ENCODE measurements at regions not wholly inside any gene's neighbourhood (a gene's known extent, or its start where the extent isn't known, plus 50 kb on each side); places are given as distances from the start of the nearest gene placed in this dataset.

GRCh38 chr12:45623940-45624339 lies 105.6 kb upstream of the ARID2 start:
- Histone ChIP-seq H3K27ac (no peak overlapping the region), H3K27me3 (no peaks in the 10 kb centered on the region), H3K4me1 (no peaks in the 10 kb centered on the region), H3K9me3 (no peaks in the 10 kb centered on the region), H3K36me3 (no peaks in the 10 kb centered on the region), H3K4me3 (no peak overlapping the region)
- TF ChIP-seq POLR2A (IDR thresholded peaks at IDR 0.05) (no peak), EP300 (IDR thresholded peaks at IDR 0.05) (no peak), CTCF (IDR thresholded peaks at IDR 0.05) (no peak), POLR2AphosphoS5 (IDR thresholded peaks at IDR 0.05) (no peak)
- 62% methylated on average over 2 of the region's 2 CpGs for WGBS
- DNase-seq (ENCODE audit: low spot score in 2 of 2), result no peak

- DNase-seq (ENCODE audit: low spot score in 2 of 2), result no peak
- WGBS, result 73% methylated on average over 2 of the region's 2 CpGs
Measured at GRCh38 chr12:45626965-45627364, 102.5 kb upstream of the ARID2 start.

GRCh38 chr12:45627407-45628069 lies 102.0 kb upstream of the ARID2 start:
- TF ChIP-seq EP300 (IDR thresholded peaks at IDR 0.05) (no peak), POLR2AphosphoS5 (IDR thresholded peaks at IDR 0.05) (no peak), CTCF (IDR thresholded peaks at IDR 0.05) (no peak), POLR2A (IDR thresholded peaks at IDR 0.05) (no peak)

More at GRCh38 chr12:45626965-45627364, 102.5 kb upstream of the ARID2 start:
- Histone ChIP-seq H3K27ac (no peak overlapping the region), H3K4me3 (no peak overlapping the region), H3K4me1 (no peaks in the 10 kb centered on the region), H3K9me3 (no peaks in the 10 kb centered on the region), H3K27me3 (no peaks in the 10 kb centered on the region), H3K36me3 (no peaks in the 10 kb centered on the region)
- TF ChIP-seq EP300 (IDR thresholded peaks at IDR 0.05) (no peak), POLR2A (IDR thresholded peaks at IDR 0.05) (no peak), CTCF (IDR thresholded peaks at IDR 0.05) (no peak), POLR2AphosphoS5 (IDR thresholded peaks at IDR 0.05) (no peak)

GRCh38 chr12:45629292-45629691 lies 100.2 kb upstream of the ARID2 start:
- Histone ChIP-seq H3K27ac (no peak overlapping the region), H3K9me3 (no peaks in the 10 kb centered on the region)
- no peak for TF ChIP-seq EP300 (IDR thresholded peaks at IDR 0.05)
- TF ChIP-seq CTCF (IDR thresholded peaks at IDR 0.05), result no peak
- TF ChIP-seq POLR2A (IDR thresholded peaks at IDR 0.05), result no peak

More at GRCh38 chr12:45627407-45628069, 102.0 kb upstream of the ARID2 start:
- H3K27ac ChIP-seq, result no peak overlapping the region
- no peaks in the 10 kb centered on the region for H3K36me3 ChIP-seq
- WGBS, result 75% methylated on average over 6 of the region's 6 CpGs
- no peaks in the 10 kb centered on the region for H3K27me3 ChIP-seq
- no peaks in the 10 kb centered on the region for H3K4me1 ChIP-seq
- DNase-seq (ENCODE audit: low spot score in 2 of 2), result no peak
- H3K4me3 ChIP-seq, result no peak overlapping the region
- H3K9me3 ChIP-seq, result no peaks in the 10 kb centered on the region

GRCh38 chr12:45633733-45634132 lies 95.8 kb upstream of the ARID2 start:
- no peak for TF ChIP-seq EP300 (IDR thresholded peaks at IDR 0.05)
- no peak for TF ChIP-seq POLR2AphosphoS5 (IDR thresholded peaks at IDR 0.05)
- no peak for TF ChIP-seq CTCF (IDR thresholded peaks at IDR 0.05)
- no peak for TF ChIP-seq POLR2A (IDR thresholded peaks at IDR 0.05)
- Histone ChIP-seq H3K4me1 (no peaks in the 10 kb centered on the region), H3K36me3 (no peaks in the 10 kb centered on the region), H3K9me3 (no peaks in the 10 kb centered on the region), H3K27me3 (no peaks in the 10 kb centered on the region), H3K4me3 (no peak overlapping the region), H3K27ac (no peak overlapping the region)
- DNase-seq (ENCODE audit: low spot score in 2 of 2), result no peak
- 91% methylated on average over 1 of the region's 1 CpG for whole genome bisulfite sequencing

More at GRCh38 chr12:45629292-45629691, 100.2 kb upstream of the ARID2 start:
- no peak overlapping the region for H3K4me3 ChIP-seq
- DNase-seq (ENCODE audit: low spot score in 2 of 2), result no peak
- no peaks in the 10 kb centered on the region for H3K36me3 ChIP-seq
- H3K27me3 ChIP-seq, result no peaks in the 10 kb centered on the region
- no peaks in the 10 kb centered on the region for H3K4me1 ChIP-seq

Data from suprapubic skin (tissue), 4 donors.